ENCODE measurements at regions not wholly inside any gene's neighbourhood (a gene's known extent, or its start where the extent isn't known, plus 50 kb on each side); places are given as distances from the start of the nearest gene placed in this dataset.

- DNase-seq (ENCODE audit: low read depth in 1 of 2, low spot score in 1 of 2) = no peak
- TF ChIP-seq SPI1 (IDR thresholded peaks at IDR 0.05; ENCODE audit: borderline replicate concordance, low read depth) (no peak), GABPA (IDR thresholded peaks at IDR 0.05; ENCODE audit: low read depth) (no peak), CTCF (IDR thresholded peaks at IDR 0.05; ENCODE audit: insufficient read depth, low read length) (no peak), POLR2AphosphoS5 (IDR thresholded peaks at IDR 0.05; ENCODE audit: low read depth) (no peak), REST (IDR thresholded peaks at IDR 0.05; ENCODE audit: insufficient replicate concordance, low read depth) (no peak)
- Histone ChIP-seq H3K27me3 (ENCODE audit: insufficient read depth, poor library complexity, severe bottlenecking) (no peaks in the 10 kb centered on the region), H3K27ac (replicated peaks) (no peak overlapping the region), H3K4me3 (replicated peaks; ENCODE audit: insufficient read depth, low read length) (no peak overlapping the region)
Observed at GRCh38 chr10:4676566-4676965, 149.4 kb upstream of the AKR1E2 start.

GRCh38 chr10:4675808-4676207, 150.2 kb upstream of the AKR1E2 start:
- H3K27ac ChIP-seq (replicated peaks) = no peak overlapping the region
- no peaks in the 10 kb centered on the region for H3K27me3 ChIP-seq (ENCODE audit: insufficient read depth, poor library complexity, severe bottlenecking)
- TF ChIP-seq CTCF (IDR thresholded peaks at IDR 0.05; ENCODE audit: insufficient read depth, low read length) = no peak
- no peak for TF ChIP-seq POLR2AphosphoS5 (IDR thresholded peaks at IDR 0.05; ENCODE audit: low read depth)
- no peak for TF ChIP-seq REST (IDR thresholded peaks at IDR 0.05; ENCODE audit: insufficient replicate concordance, low read depth)
- TF ChIP-seq SPI1 (IDR thresholded peaks at IDR 0.05; ENCODE audit: borderline replicate concordance, low read depth) = no peak
- no peak for TF ChIP-seq GABPA (IDR thresholded peaks at IDR 0.05; ENCODE audit: low read depth)
- no peak for DNase-seq (ENCODE audit: low read depth in 1 of 2, low spot score in 1 of 2)
- H3K4me3 ChIP-seq (replicated peaks; ENCODE audit: insufficient read depth, low read length) = no peak overlapping the region

- no peak overlapping the region for H3K27ac ChIP-seq (replicated peaks)
- no peak overlapping the region for H3K4me3 ChIP-seq (replicated peaks; ENCODE audit: insufficient read depth, low read length)
- no peak for DNase-seq (ENCODE audit: low read depth in 1 of 2, low spot score in 1 of 2)
- no peaks in the 10 kb centered on the region for H3K27me3 ChIP-seq (ENCODE audit: insufficient read depth, poor library complexity, severe bottlenecking)
- TF ChIP-seq SPI1 (IDR thresholded peaks at IDR 0.05; ENCODE audit: borderline replicate concordance, low read depth) = no peak
- no peak for TF ChIP-seq POLR2AphosphoS5 (IDR thresholded peaks at IDR 0.05; ENCODE audit: low read depth)
- no peak for TF ChIP-seq CTCF (IDR thresholded peaks at IDR 0.05; ENCODE audit: insufficient read depth, low read length)
- no peak for TF ChIP-seq GABPA (IDR thresholded peaks at IDR 0.05; ENCODE audit: low read depth)
- no peak for TF ChIP-seq REST (IDR thresholded peaks at IDR 0.05; ENCODE audit: insufficient replicate concordance, low read depth)
Observed at GRCh38 chr10:4673279-4674040, 152.5 kb upstream of the AKR1E2 start.
